ENCODE measurements at regions not wholly inside any gene's neighbourhood (a gene's known extent, or its start where the extent isn't known, plus 50 kb on each side); places are given as distances from the start of the nearest gene placed in this dataset.

- no peak for TF ChIP-seq BCL6B (tag by site-specific recombination; IDR thresholded peaks at IDR 0.05)
- TF ChIP-seq PRDM6 (tag by site-specific recombination; IDR thresholded peaks at IDR 0.05): no peak
- no peak for TF ChIP-seq ZNF76 (tag by site-specific recombination; IDR thresholded peaks at IDR 0.05; ENCODE audit: borderline replicate concordance, low read depth)
- TF ChIP-seq ZBTB11 (tag by site-specific recombination; conservative IDR thresholded peaks at IDR 0.05; ENCODE audit: low read depth): no peak
- no peak for TF ChIP-seq TCF7L2 (IDR thresholded peaks at IDR 0.05; ENCODE audit: borderline replicate concordance, low read depth, low read length)
- TF ChIP-seq ZBTB1 (tag by site-specific recombination; IDR thresholded peaks at IDR 0.05): no peak
- TF ChIP-seq CTCF (tag by site-specific recombination; IDR thresholded peaks at IDR 0.05): no peak
- TF ChIP-seq ATF2 (tag by site-specific recombination; IDR thresholded peaks at IDR 0.05; ENCODE audit: low read depth): no peak
- no peak for TF ChIP-seq ZNF274 (IDR thresholded peaks at IDR 0.05; ENCODE audit: low read length)
- TF ChIP-seq ZNF274 (tag by site-specific recombination; IDR thresholded peaks at IDR 0.05; ENCODE audit: borderline replicate concordance): no peak
- TF ChIP-seq ZNF24 (tag by site-specific recombination; IDR thresholded peaks at IDR 0.05): no peak
- no peak for TF ChIP-seq ZBTB7A (tag by site-specific recombination; IDR thresholded peaks at IDR 0.05; ENCODE audit: low read depth)
Measured at GRCh38 chr4:167724941-167725340, 367.4 kb upstream of the ANXA10 start.
